ENCODE measurements at regions not wholly inside any gene's neighbourhood (a gene's known extent, or its start where the extent isn't known, plus 50 kb on each side); places are given as distances from the start of the nearest gene placed in this dataset.

- Histone ChIP-seq H3K27ac (ENCODE audit: low read depth, low read length) (peak overlapping the region; percentile 81), H3K4me3 (ENCODE audit: low read length) (peak overlapping the region; percentile 81), H3K36me3 (ENCODE audit: control insufficient read depth, insufficient read depth, low read length) (no peaks in the 10 kb centered on the region), H3K9ac (ENCODE audit: low read length) (no peak overlapping the region), H3K27me3 (ENCODE audit: control insufficient read depth, insufficient read depth, low read length) (no peaks in the 10 kb centered on the region), H3K4me1 (ENCODE audit: control insufficient read depth, insufficient read depth, low read length) (peaks cover 2% of the 10 kb centered on the region)
Measured at GRCh38 chr9:88077071-88077617, 61.1 kb downstream of the SPATA31C2 start.

- Histone ChIP-seq H3K36me3 (ENCODE audit: control insufficient read depth, insufficient read depth, low read length) (no peaks in the 10 kb centered on the region), H3K27me3 (ENCODE audit: control insufficient read depth, insufficient read depth, low read length) (no peaks in the 10 kb centered on the region), H3K4me1 (ENCODE audit: control insufficient read depth, insufficient read depth, low read length) (peaks cover 2% of the 10 kb centered on the region), H3K9ac (ENCODE audit: low read length) (peak overlapping the region; percentile 42), H3K27ac (ENCODE audit: low read depth, low read length) (peak overlapping the region; percentile 81), H3K4me3 (ENCODE audit: low read length) (peak overlapping the region; percentile 81)
Measured at GRCh38 chr9:88076286-88077070, 61.8 kb downstream of the SPATA31C2 start.

GRCh38 chr9:88075966-88076285 lies 62.3 kb downstream of the SPATA31C2 start:
- peak overlapping the region; percentile 81 for H3K4me3 ChIP-seq (ENCODE audit: low read length)
- no peaks in the 10 kb centered on the region for H3K27me3 ChIP-seq (ENCODE audit: control insufficient read depth, insufficient read depth, low read length)
- no peaks in the 10 kb centered on the region for H3K36me3 ChIP-seq (ENCODE audit: control insufficient read depth, insufficient read depth, low read length)
- H3K4me1 ChIP-seq (ENCODE audit: control insufficient read depth, insufficient read depth, low read length) = peaks cover 2% of the 10 kb centered on the region
- peak overlapping the region; percentile 81 for H3K27ac ChIP-seq (ENCODE audit: low read depth, low read length)
- no peak overlapping the region for H3K9ac ChIP-seq (ENCODE audit: low read length)

GRCh38 chr9:88075506-88075905 lies 62.8 kb downstream of the SPATA31C2 start:
- H3K4me3 ChIP-seq (ENCODE audit: low read length) = no peak overlapping the region
- no peak overlapping the region for H3K9ac ChIP-seq (ENCODE audit: low read length)
- no peak overlapping the region for H3K27ac ChIP-seq (ENCODE audit: low read depth, low read length)
- no peaks in the 10 kb centered on the region for H3K27me3 ChIP-seq (ENCODE audit: control insufficient read depth, insufficient read depth, low read length)
- H3K4me1 ChIP-seq (ENCODE audit: control insufficient read depth, insufficient read depth, low read length) = peaks cover 2% of the 10 kb centered on the region
- H3K36me3 ChIP-seq (ENCODE audit: control insufficient read depth, insufficient read depth, low read length) = no peaks in the 10 kb centered on the region

- no peak overlapping the region for H3K9ac ChIP-seq (ENCODE audit: low read length)
- no peak overlapping the region for H3K27ac ChIP-seq (ENCODE audit: low read depth, low read length)
- no peaks in the 10 kb centered on the region for H3K27me3 ChIP-seq (ENCODE audit: control insufficient read depth, insufficient read depth, low read length)
- H3K4me3 ChIP-seq (ENCODE audit: low read length) = no peak overlapping the region
- peaks cover 2% of the 10 kb centered on the region for H3K4me1 ChIP-seq (ENCODE audit: control insufficient read depth, insufficient read depth, low read length)
- no peaks in the 10 kb centered on the region for H3K36me3 ChIP-seq (ENCODE audit: control insufficient read depth, insufficient read depth, low read length)
Measured at GRCh38 chr9:88074931-88075330, 63.3 kb downstream of the SPATA31C2 start.

- Histone ChIP-seq H3K9ac (ENCODE audit: low read length) (no peak overlapping the region), H3K27ac (ENCODE audit: low read depth, low read length) (no peak overlapping the region), H3K27me3 (ENCODE audit: control insufficient read depth, insufficient read depth, low read length) (no peaks in the 10 kb centered on the region), H3K4me3 (ENCODE audit: low read length) (no peak overlapping the region), H3K36me3 (ENCODE audit: control insufficient read depth, insufficient read depth, low read length) (no peaks in the 10 kb centered on the region), H3K4me1 (ENCODE audit: control insufficient read depth, insufficient read depth, low read length) (peaks cover 2% of the 10 kb centered on the region)
Measured at GRCh38 chr9:88072831-88073375, 65.4 kb downstream of the SPATA31C2 start.

- H3K9ac ChIP-seq (ENCODE audit: low read length) = no peak overlapping the region
- no peaks in the 10 kb centered on the region for H3K27me3 ChIP-seq (ENCODE audit: control insufficient read depth, insufficient read depth, low read length)
- peaks cover 2% of the 10 kb centered on the region for H3K4me1 ChIP-seq (ENCODE audit: control insufficient read depth, insufficient read depth, low read length)
- H3K36me3 ChIP-seq (ENCODE audit: control insufficient read depth, insufficient read depth, low read length) = no peaks in the 10 kb centered on the region
- H3K27ac ChIP-seq (ENCODE audit: low read depth, low read length) = no peak overlapping the region
- no peak overlapping the region for H3K4me3 ChIP-seq (ENCODE audit: low read length)
Measured at GRCh38 chr9:88071331-88071730, 66.9 kb downstream of the SPATA31C2 start.

GRCh38 chr9:88065619-88066018 lies 72.7 kb downstream of the SPATA31C2 start:
- Histone ChIP-seq H3K4me3 (ENCODE audit: low read length) (no peak overlapping the region), H3K9ac (ENCODE audit: low read length) (no peak overlapping the region), H3K27me3 (ENCODE audit: control insufficient read depth, insufficient read depth, low read length) (no peaks in the 10 kb centered on the region), H3K36me3 (ENCODE audit: control insufficient read depth, insufficient read depth, low read length) (no peaks in the 10 kb centered on the region), H3K27ac (ENCODE audit: low read depth, low read length) (no peak overlapping the region), H3K4me1 (ENCODE audit: control insufficient read depth, insufficient read depth, low read length) (no peaks in the 10 kb centered on the region)

GRCh38 chr9:88064554-88064953 lies 73.7 kb downstream of the SPATA31C2 start:
- H3K27ac ChIP-seq (ENCODE audit: low read depth, low read length) = no peak overlapping the region
- no peak overlapping the region for H3K4me3 ChIP-seq (ENCODE audit: low read length)
- no peaks in the 10 kb centered on the region for H3K4me1 ChIP-seq (ENCODE audit: control insufficient read depth, insufficient read depth, low read length)
- no peaks in the 10 kb centered on the region for H3K36me3 ChIP-seq (ENCODE audit: control insufficient read depth, insufficient read depth, low read length)
- no peaks in the 10 kb centered on the region for H3K27me3 ChIP-seq (ENCODE audit: control insufficient read depth, insufficient read depth, low read length)
- H3K9ac ChIP-seq (ENCODE audit: low read length) = no peak overlapping the region

- Histone ChIP-seq H3K27me3 (ENCODE audit: control insufficient read depth, insufficient read depth, low read length) (no peaks in the 10 kb centered on the region), H3K27ac (ENCODE audit: low read depth, low read length) (no peak overlapping the region), H3K36me3 (ENCODE audit: control insufficient read depth, insufficient read depth, low read length) (no peaks in the 10 kb centered on the region), H3K9ac (ENCODE audit: low read length) (no peak overlapping the region), H3K4me3 (ENCODE audit: low read length) (no peak overlapping the region), H3K4me1 (ENCODE audit: control insufficient read depth, insufficient read depth, low read length) (no peaks in the 10 kb centered on the region)
Measured at GRCh38 chr9:88060746-88061145, 77.5 kb downstream of the SPATA31C2 start.

- H3K36me3 ChIP-seq (ENCODE audit: control insufficient read depth, insufficient read depth, low read length) = no peaks in the 10 kb centered on the region
- H3K27ac ChIP-seq (ENCODE audit: low read depth, low read length) = no peak overlapping the region
- H3K27me3 ChIP-seq (ENCODE audit: control insufficient read depth, insufficient read depth, low read length) = no peaks in the 10 kb centered on the region
- no peak overlapping the region for H3K9ac ChIP-seq (ENCODE audit: low read length)
- H3K4me3 ChIP-seq (ENCODE audit: low read length) = no peak overlapping the region
- H3K4me1 ChIP-seq (ENCODE audit: control insufficient read depth, insufficient read depth, low read length) = no peaks in the 10 kb centered on the region
Measured at GRCh38 chr9:88059469-88059868, 78.8 kb downstream of the SPATA31C2 start.

GRCh38 chr9:88056876-88057275 lies 81.4 kb downstream of the SPATA31C2 start:
- Histone ChIP-seq H3K27ac (ENCODE audit: low read depth, low read length) (no peak overlapping the region), H3K36me3 (ENCODE audit: control insufficient read depth, insufficient read depth, low read length) (no peaks in the 10 kb centered on the region), H3K9ac (ENCODE audit: low read length) (no peak overlapping the region), H3K4me3 (ENCODE audit: low read length) (no peak overlapping the region), H3K4me1 (ENCODE audit: control insufficient read depth, insufficient read depth, low read length) (no peaks in the 10 kb centered on the region), H3K27me3 (ENCODE audit: control insufficient read depth, insufficient read depth, low read length) (no peaks in the 10 kb centered on the region)
